WTC11 (cell line): ENCODE measurements at regions not wholly inside any gene's neighbourhood (a gene's known extent, or its start where the extent isn't known, plus 50 kb on each side); places are given as distances from the start of the nearest gene placed in this dataset.

Experiments used
- ATAC-seq: fragments of 200-7000 bp; cut with Tn5 transposase; 2 replicates; pipeline ENCODE4 v1.10.0; 2021; ENCODE audit warnings: mild to moderate bottlenecking, moderate library complexity
- CTCF ChIA-PET: fragments of 300-600 bp; sonication (Branson Sonifier 250); formaldehyde crosslinking; loops from one replicate; lab custom pipeline; 2021; ENCODE audit warnings: antibody characterized with exemption; lab: Charles Lee
- POLR2A ChIA-PET: fragments of 350-600 bp; sonication (Branson Sonifier 250); formaldehyde crosslinking; loops from one replicate; lab custom pipeline; 2021; ENCODE audit warnings: antibody characterized with exemption; lab: Charles Lee
- DNase-seq: peaks from one replicate; pipeline ENCODE4 v3.0.0; 2021; ENCODE audit warnings: low spot score
- H3K27ac Mint-ChIP-seq: 2 replicates; pipeline ENCODE4 v1.8.0; 2021; ENCODE audit warnings: mixed read lengths
- H3K27me3 Mint-ChIP-seq: 2 replicates; pipeline ENCODE4 v1.8.0; 2021; ENCODE audit warnings: low read depth, mild to moderate bottlenecking, moderate library complexity, mixed read lengths
- H3K36me3 Mint-ChIP-seq: 2 replicates; pipeline ENCODE4 v1.8.0; 2021; ENCODE audit warnings: mixed read lengths
- H3K4me1 Mint-ChIP-seq: 2 replicates; pipeline ENCODE4 v1.8.0; 2022; ENCODE audit warnings: mixed read lengths
- H3K4me3 Mint-ChIP-seq: 2 replicates; pipeline ENCODE4 v1.8.0; 2021; ENCODE audit warnings: mild to moderate bottlenecking, moderate library complexity, mixed read lengths
- H3K9me3 Mint-ChIP-seq: 2 replicates; pipeline ENCODE4 v1.8.0; 2021; ENCODE audit warnings: mixed read lengths
- AFF4 ChIP-seq: sonication (generic); formaldehyde crosslinking; IDR thresholded peaks from 2 replicates; pipeline ENCODE4 v1.8.1; 2023; ENCODE audit warnings: mild to moderate bottlenecking, missing genetic modification reagents, borderline replicate concordance
- AR ChIP-seq: fragments of 250-450 bp; sonication (Bioruptor Pico); IDR thresholded peaks from 2 replicates; pipeline ENCODE4 v1.9.0; 2021; ENCODE audit warnings: mild to moderate bottlenecking
- ATF2 ChIP-seq: sonication (generic); formaldehyde crosslinking; IDR thresholded peaks from 2 replicates; pipeline ENCODE4 v1.8.1; 2022; ENCODE audit warnings: low read depth, missing genetic modification reagents, borderline replicate concordance
- GABPB1 ChIP-seq: sonication (generic); formaldehyde crosslinking; IDR thresholded peaks from 2 replicates; pipeline ENCODE4 v1.8.1; 2023; ENCODE audit warnings: mild to moderate bottlenecking, missing genetic modification reagents
- HMGXB4 ChIP-seq: sonication (generic); formaldehyde crosslinking; IDR thresholded peaks from 2 replicates; pipeline ENCODE4 v1.8.1; 2023; ENCODE audit warnings: mild to moderate bottlenecking, moderate library complexity, missing genetic modification reagents
- MXD4 ChIP-seq: fragments of 250-450 bp; sonication (Bioruptor Pico); IDR thresholded peaks from 2 replicates; pipeline ENCODE4 v1.8.0; 2021; ENCODE audit warnings: mild to moderate bottlenecking, moderate library complexity, borderline replicate concordance
- NFE2L1 ChIP-seq: sonication (generic); formaldehyde crosslinking; IDR thresholded peaks from 2 replicates; pipeline ENCODE4 v1.8.1; 2023; ENCODE audit warnings: missing genetic modification reagents
- NFYB ChIP-seq: sonication (generic); formaldehyde crosslinking; conservative IDR thresholded peaks from 2 replicates; pipeline ENCODE4 v1.8.0; 2022; ENCODE audit warnings: low read depth, missing genetic modification reagents
- NR3C1 ChIP-seq: sonication (generic); formaldehyde crosslinking; conservative IDR thresholded peaks from 2 replicates; pipeline ENCODE4 v1.8.1; 2023; ENCODE audit warnings: low read depth, mild to moderate bottlenecking, missing genetic modification reagents
- OVOL2 ChIP-seq: fragments of 250-450 bp; sonication (Bioruptor Pico); IDR thresholded peaks from 2 replicates; pipeline ENCODE4 v1.9.0; 2021; ENCODE audit warnings: mild to moderate bottlenecking, borderline replicate concordance
- PREB ChIP-seq: sonication (generic); formaldehyde crosslinking; IDR thresholded peaks from 2 replicates; pipeline ENCODE4 v1.8.1; 2022; ENCODE audit warnings: mild to moderate bottlenecking, missing genetic modification reagents, moderate library complexity, borderline replicate concordance
- RORB ChIP-seq: fragments of 250-450 bp; sonication (Bioruptor Pico); IDR thresholded peaks from 2 replicates; pipeline ENCODE4 v1.9.0; 2021; ENCODE audit warnings: mild to moderate bottlenecking
- SMAD3 ChIP-seq: sonication (generic); formaldehyde crosslinking; IDR thresholded peaks from 2 replicates; pipeline ENCODE4 v1.8.0; 2022; ENCODE audit warnings: missing genetic modification reagents, mild to moderate bottlenecking, borderline replicate concordance
- ZNF138 ChIP-seq: sonication (generic); formaldehyde crosslinking; conservative IDR thresholded peaks from 2 replicates; pipeline ENCODE4 v1.8.1; 2022; ENCODE audit warnings: mild to moderate bottlenecking, moderate library complexity, missing genetic modification reagents
- ZNF232 ChIP-seq: sonication (generic); formaldehyde crosslinking; IDR thresholded peaks from 2 replicates; pipeline ENCODE4 v1.8.0; 2022; ENCODE audit warnings: mild to moderate bottlenecking, missing genetic modification reagents
- ZNF317 ChIP-seq: sonication (generic); formaldehyde crosslinking; IDR thresholded peaks from 2 replicates; pipeline ENCODE4 v1.8.1; 2023; ENCODE audit warnings: low read depth, mild to moderate bottlenecking, moderate library complexity, missing genetic modification reagents, borderline replicate concordance
- ZNF416 ChIP-seq: fragments of 250-450 bp; sonication (Bioruptor Pico); IDR thresholded peaks from 2 replicates; pipeline ENCODE4 v1.9.0; 2021; ENCODE audit warnings: mild to moderate bottlenecking, inconsistent platforms
- ZSCAN18 ChIP-seq: fragments of 250-450 bp; sonication (Bioruptor Pico); IDR thresholded peaks from 2 replicates; pipeline ENCODE4 v2.1.2; 2022; ENCODE audit warnings: mild to moderate bottlenecking, moderate library complexity

GRCh38 chr5:4345850-4346249, 750.2 kb downstream of the IRX1 start:
- DNase-seq (no peak), ATAC-seq (no peak)
- Mint-ChIP-seq H3K4me1 (peaks cover 7% of the 10 kb centered on the region), H3K4me3 (no peak overlapping the region), H3K9me3 (no peaks in the 10 kb centered on the region), H3K27me3 (no peaks in the 10 kb centered on the region), H3K27ac (no peak overlapping the region), H3K36me3 (no peaks in the 10 kb centered on the region)
- POLR2A ChIA-PET: no interaction called here
- CTCF ChIA-PET: no interaction called here
- no peak for TF ChIP-seq ATF2 (CRISPR knock-in tag)
- no peak for TF ChIP-seq ZNF416 (CRISPR knock-in tag)
- TF ChIP-seq ZNF232 (CRISPR knock-in tag): no peak
- no peak for TF ChIP-seq ZSCAN18
- TF ChIP-seq AR (CRISPR knock-in tag): no peak
- TF ChIP-seq GABPB1 (CRISPR knock-in tag): no peak
- TF ChIP-seq MXD4: no peak
- TF ChIP-seq NR3C1 (CRISPR knock-in tag): no peak
- no peak for TF ChIP-seq ZNF317 (CRISPR knock-in tag)

- ATAC-seq (no peak), DNase-seq (no peak)
- TF ChIP-seq NFYB (CRISPR knock-in tag): no peak
- no peak for TF ChIP-seq ZNF317 (CRISPR knock-in tag)
- no peak for TF ChIP-seq NFE2L1 (CRISPR knock-in tag)
- Mint-ChIP-seq H3K4me3 (no peak overlapping the region), H3K36me3 (peaks cover 3% of the 10 kb centered on the region), H3K9me3 (peaks cover 12% of the 10 kb centered on the region), H3K27ac (no peak overlapping the region), H3K4me1 (peaks cover 2% of the 10 kb centered on the region; the same call in 1 of the 2 replicates), H3K27me3 (no peaks in the 10 kb centered on the region)
- ChIA-PET CTCF (no interaction called here), POLR2A (no interaction called here)
Measured at GRCh38 chr5:4348423-4348822, 752.8 kb downstream of the IRX1 start.

DNA sequence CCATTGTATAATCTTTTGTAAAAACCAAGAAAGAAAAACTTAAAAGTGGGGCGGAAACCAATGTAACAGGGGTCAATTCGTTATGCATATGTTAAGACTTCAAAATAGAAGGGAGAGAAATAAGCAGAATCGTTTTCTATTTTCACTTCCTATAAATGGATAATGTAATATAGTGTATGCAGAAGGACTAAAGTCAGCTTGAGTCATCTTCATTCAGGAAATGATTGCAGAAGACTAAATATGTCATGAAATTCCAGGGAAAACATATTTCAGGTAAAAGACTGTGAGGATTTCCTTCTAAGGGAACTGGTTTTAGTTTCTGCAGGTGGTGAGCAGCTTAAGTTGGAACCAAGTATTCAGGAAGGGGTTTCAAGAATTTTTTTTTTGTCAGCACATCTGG, 753.3 kb downstream of the IRX1 start:
- H3K27me3 Mint-ChIP-seq: no peaks in the 10 kb centered on the region
- H3K27ac Mint-ChIP-seq: no peak overlapping the region
- DNase-seq (no peak), ATAC-seq (no peak)
- ChIA-PET POLR2A (no interaction called here), CTCF (no interaction called here)
- H3K9me3 Mint-ChIP-seq: peaks cover 15% of the 10 kb centered on the region
- no peak overlapping the region for H3K4me3 Mint-ChIP-seq
- H3K36me3 Mint-ChIP-seq: peaks cover 3% of the 10 kb centered on the region
- H3K4me1 Mint-ChIP-seq: no peaks in the 10 kb centered on the region
- TF ChIP-seq ZNF138 (CRISPR knock-in tag): no peak
- no peak for TF ChIP-seq SMAD3
- no peak for TF ChIP-seq PREB (CRISPR knock-in tag)
- no peak for TF ChIP-seq AFF4
- TF ChIP-seq HMGXB4 (CRISPR knock-in tag): no peak
- TF ChIP-seq OVOL2 (CRISPR knock-in tag): no peak
- no peak for TF ChIP-seq RORB (CRISPR knock-in tag)
